SK-N-SH (cell line): ENCODE measurements at regions not wholly inside any gene's neighbourhood (a gene's known extent, or its start where the extent isn't known, plus 50 kb on each side); places are given as distances from the start of the nearest gene placed in this dataset.

Source experiments
- CTCF ChIA-PET: fragments of 300-600, 350-600 bp; formaldehyde crosslinking; extraction: SDS; loops from one replicate; lab custom pipeline; 2021; lab: Yijun Ruan, JAX
- POLR2A ChIA-PET: fragments of 350-600 bp; sonication (Branson Sonifier 250); formaldehyde crosslinking; extraction: SDS; loops from one replicate; lab custom pipeline; 2020; ENCODE audit warnings: antibody characterized with exemption, inconsistent platforms; lab: Yijun Ruan, JAX
- DNase-seq: peaks from one replicate; pipeline ENCODE4 v3.0.0; 2012
- H2AFZ ChIP-seq: fragments of 200-600 bp; sonication (generic); 2 replicates; pipeline ENCODE4 v1.8.1; 2016; ENCODE audit warnings: antibody characterized with exemption, mild to moderate bottlenecking, low read depth
- H3F3A ChIP-seq: fragments of 200-600 bp; sonication (generic); replicated peaks from 2 replicates; pipeline ENCODE3; 2016; ENCODE audit warnings: antibody characterized with exemption, mild to moderate bottlenecking; ENCODE audit not compliant: insufficient read depth
- H3K27ac ChIP-seq, 2 experiments: fragments of 200-500 bp in 1 of 2; fragments of 200-600 bp in 1 of 2; sonication (Bioruptor generic) in 1 of 2; sonication (generic), shearing (Covaris generic) in 1 of 2; 2 replicates each; pipeline versions ENCODE4 v1.5.1 to v1.6.1; 2014 to 2016; ENCODE audit warnings: low read depth in 2 of 2, inconsistent platforms in 1 of 2, low read length in 1 of 2, mild to moderate bottlenecking in 1 of 2, mixed read lengths in 1 of 2
- H3K27me3 ChIP-seq: fragments of 200-600 bp; sonication (generic), shearing (Covaris generic); 2 replicates; pipeline ENCODE4 v1.6.1; 2016; ENCODE audit warnings: mixed run types; ENCODE audit not compliant: insufficient read depth
- H3K36me3 ChIP-seq, 2 experiments: fragments of 200-500 bp in 1 of 2; fragments of 200-600 bp in 1 of 2; sonication (Bioruptor generic) in 1 of 2; sonication (generic) in 1 of 2; replicated peaks in 1 of 2; 2 replicates each; pipeline versions ENCODE3 to v1.5.1; 2014 to 2016; ENCODE audit warnings: low read length in 1 of 2, mild to moderate bottlenecking in 1 of 2; ENCODE audit not compliant: insufficient read depth in 2 of 2, control insufficient read depth in 1 of 2
- H3K4me1 ChIP-seq, 2 experiments: fragments of 200-500 bp in 1 of 2; fragments of 200-600 bp in 1 of 2; sonication (Bioruptor generic) in 1 of 2; sonication (generic), shearing (Covaris generic) in 1 of 2; 2 replicates each; pipeline versions ENCODE4 v1.5.1 to v1.6.1; 2014 to 2016; ENCODE audit warnings: low read depth in 1 of 2, low read length in 1 of 2, mixed run types in 1 of 2; ENCODE audit not compliant: insufficient read depth in 2 of 2, control insufficient read depth in 1 of 2
- H3K4me2 ChIP-seq: fragments of 200-600 bp; sonication (generic), shearing (Covaris generic); 2 replicates; pipeline ENCODE4 v1.6.1; 2017; ENCODE audit warnings: mixed run types
- H3K4me3 ChIP-seq, 2 experiments: fragments of 200-500 bp in 1 of 2; fragments of 200-600 bp in 1 of 2; sonication (Bioruptor generic) in 1 of 2; sonication (generic), shearing (Covaris generic) in 1 of 2; 2 replicates each; pipeline versions ENCODE4 v1.5.1 to v1.8.1; 2014 to 2016; ENCODE audit warnings: low read depth in 2 of 2, inconsistent platforms in 1 of 2, low read length in 1 of 2, mild to moderate bottlenecking in 1 of 2, mixed read lengths in 1 of 2, moderate library complexity in 1 of 2
- H3K79me2 ChIP-seq: fragments of 200-600 bp; sonication (generic); 2 replicates; pipeline ENCODE4 v1.8.1; 2017; ENCODE audit warnings: mild to moderate bottlenecking; ENCODE audit not compliant: insufficient read depth
- H3K9ac ChIP-seq: fragments of 200-600 bp; sonication (generic); 2 replicates; pipeline ENCODE4 v1.6.1; 2017; ENCODE audit warnings: mixed run types
- H3K9me2 ChIP-seq: fragments of 200-600 bp; sonication (generic); 2 replicates; pipeline ENCODE4 v1.6.1; 2017; ENCODE audit warnings: mixed run types
- H3K9me3 ChIP-seq: fragments of 200-600 bp; sonication (generic); 2 replicates; pipeline ENCODE4 v1.6.1; 2017; ENCODE audit warnings: mixed run types, mild to moderate bottlenecking, moderate library complexity
- H4K20me1 ChIP-seq: fragments of 200-600 bp; sonication (generic); 2 replicates; pipeline ENCODE4 v1.6.1; 2017; ENCODE audit warnings: mild to moderate bottlenecking, mixed run types; ENCODE audit not compliant: insufficient read depth
- CHD2 ChIP-seq: fragments of 150-350 bp; IDR thresholded peaks from 2 replicates; pipeline ENCODE4 v1.6.1; 2018; ENCODE audit warnings: low read length; ENCODE audit not compliant: partially characterized antibody
- EZH2phosphoT487 ChIP-seq: fragments of 200-600 bp; sonication (generic); IDR thresholded peaks from 2 replicates; pipeline ENCODE4 v1.6.1; 2017; ENCODE audit warnings: low read depth, mixed run types, mild to moderate bottlenecking, antibody characterized with exemption, moderate library complexity, borderline replicate concordance
- FOXJ3 ChIP-seq: sonication (generic); formaldehyde crosslinking; IDR thresholded peaks from 2 replicates; pipeline ENCODE4 v1.5.1; 2020; ENCODE audit warnings: mild to moderate bottlenecking, missing genetic modification reagents
- GATA2 ChIP-seq: sonication (generic); formaldehyde crosslinking; IDR thresholded peaks from 2 replicates; pipeline ENCODE4 v1.5.0; 2020; ENCODE audit warnings: mild to moderate bottlenecking, missing genetic modification reagents
- IRF3 ChIP-seq: fragments of 150-350 bp; IDR thresholded peaks from 2 replicates; pipeline ENCODE4 v1.6.1; 2016; ENCODE audit warnings: mild to moderate bottlenecking, low read depth, low read length
- JUND ChIP-seq: IDR thresholded peaks from 2 replicates; pipeline ENCODE4 v1.4.0; 2012
- MAX ChIP-seq: IDR thresholded peaks from 2 replicates; pipeline ENCODE4 v1.4.0; 2012; ENCODE audit warnings: low read depth
- MEF2A ChIP-seq: IDR thresholded peaks from 2 replicates; pipeline ENCODE4 v1.4.0; 2012; ENCODE audit warnings: low read depth, borderline replicate concordance
- NFIC ChIP-seq: IDR thresholded peaks from 2 replicates; pipeline ENCODE4 v1.4.0; 2012; ENCODE audit warnings: borderline replicate concordance
- NRF1 ChIP-seq: IDR thresholded peaks from 2 replicates; pipeline ENCODE4 v1.6.1; 2012; ENCODE audit warnings: low read depth, mild to moderate bottlenecking, low read length
- PBX3 ChIP-seq: IDR thresholded peaks from 2 replicates; pipeline ENCODE4; 2012
- POLR2AphosphoS5 ChIP-seq: IDR thresholded peaks from 2 replicates; pipeline ENCODE4 v1.6.1; 2012; ENCODE audit warnings: low read depth, low read length
- RAD21 ChIP-seq: IDR thresholded peaks from 2 replicates; pipeline ENCODE4 v1.6.1; 2012; ENCODE audit warnings: mild to moderate bottlenecking, low read length
- RCOR1 ChIP-seq: fragments of 150-350 bp; IDR thresholded peaks from 2 replicates; pipeline ENCODE4 v1.6.1; 2017; ENCODE audit warnings: antibody characterized with exemption, low read length
- REST ChIP-seq: IDR thresholded peaks from 2 replicates; pipeline ENCODE4 v1.6.1; 2012; ENCODE audit warnings: mild to moderate bottlenecking, low read depth, low read length, moderate library complexity
- RFX5 ChIP-seq: IDR thresholded peaks from 2 replicates; pipeline ENCODE4 v1.6.1; 2012; ENCODE audit warnings: mild to moderate bottlenecking, improper control_type of control experiment, low read length
- SMC3 ChIP-seq: IDR thresholded peaks from 2 replicates; pipeline ENCODE4 v1.6.1; 2012; ENCODE audit warnings: low read depth, low read length, improper control_type of control experiment
- TCF12 ChIP-seq: IDR thresholded peaks from 2 replicates; pipeline ENCODE4 v1.4.0; 2012
- TEAD4 ChIP-seq: IDR thresholded peaks from 2 replicates; pipeline ENCODE4 v1.4.0; 2012; ENCODE audit warnings: mild to moderate bottlenecking, borderline replicate concordance; ENCODE audit not compliant: insufficient read depth
- USF1 ChIP-seq: IDR thresholded peaks from 2 replicates; pipeline ENCODE4 v1.4.0; 2012; ENCODE audit warnings: low read depth, borderline replicate concordance
- USF2 ChIP-seq: fragments of 150-350 bp; IDR thresholded peaks from 2 replicates; pipeline ENCODE4 v1.6.1; 2017; ENCODE audit warnings: antibody characterized with exemption, low read length, low read depth, borderline replicate concordance
- WGBS: methylation state at CpG from one replicate; pipeline ENCODE4 v1.1.6; 2017; ENCODE audit warnings: low lambda C conversion rate; 5-methylcytosine and 5-hydroxymethylcytosine counted together

- TF ChIP-seq NRF1, result no peak
- no peak for TF ChIP-seq PBX3
- TF ChIP-seq JUND, result no peak
- no peak for TF ChIP-seq USF1
Measured at GRCh38 chr6:68039641-68040311, 595.3 kb upstream of the ADGRB3 start (continued).

GRCh38 chr6:68038815-68039408 lies 596.2 kb upstream of the ADGRB3 start:
- no peaks in the 10 kb centered on the region for H3K9me2 ChIP-seq
- no peaks in the 10 kb centered on the region for H3F3A ChIP-seq
- H3K4me3 ChIP-seq, result no peak overlapping the region
- H3K4me1 ChIP-seq, result no peaks in the 10 kb centered on the region
- DNase-seq, result no peak
- H2AFZ ChIP-seq, result no peak overlapping the region
- H3K79me2 ChIP-seq, result no peaks in the 10 kb centered on the region
- ChIA-PET POLR2A (interaction anchor here (0.6 kb wide), 1 partner anchor 435 kb away, joined by 3 read pairs; no protein-coding TSS in a partner anchor), CTCF (no interaction called here)
- no peak overlapping the region for H3K4me2 ChIP-seq
- H3K27me3 ChIP-seq, result no peaks in the 10 kb centered on the region
- H3K27ac ChIP-seq, result no peak overlapping the region
- no peaks in the 10 kb centered on the region for H3K9me3 ChIP-seq
- H3K36me3 ChIP-seq, result no peaks in the 10 kb centered on the region
- H4K20me1 ChIP-seq, result no peaks in the 10 kb centered on the region
- TF ChIP-seq NRF1 (no peak), FOXJ3 (CRISPR knock-in tag) (no peak), NFIC (no peak), EZH2phosphoT487 (no peak), JUND (no peak), MAX (no peak), IRF3 (no peak), RCOR1 (no peak), RAD21 (no peak), GATA2 (CRISPR knock-in tag) (no peak), REST (no peak), RFX5 (no peak), POLR2AphosphoS5 (no peak), TEAD4 (no peak), MEF2A (no peak), USF2 (no peak), CHD2 (no peak), USF1 (no peak), SMC3 (no peak), TCF12 (no peak)
- H3K9ac ChIP-seq, result no peak overlapping the region
- WGBS, result 78% methylated on average over 1 of the region's 4 CpGs
